Neuron (in vitro differentiated cells): ENCODE measurements at regions not wholly inside any gene's neighbourhood (a gene's known extent, or its start where the extent isn't known, plus 50 kb on each side); places are given as distances from the start of the nearest gene placed in this dataset.

Experiments used
- H2AFZ ChIP-seq: one replicate; pipeline ENCODE4 v1.6.1; 2013; ENCODE audit warnings: low read depth, mild to moderate bottlenecking, inconsistent platforms, low read length, moderate library complexity
- H3K27me3 ChIP-seq: one replicate; pipeline ENCODE4 v1.6.1; 2013; ENCODE audit warnings: low read length; ENCODE audit not compliant: insufficient read depth
- H3K36me3 ChIP-seq: one replicate; pipeline ENCODE4 v1.6.1; 2013; ENCODE audit warnings: low read length; ENCODE audit not compliant: insufficient read depth
- H3K4me1 ChIP-seq: one replicate; pipeline ENCODE4 v1.6.1; 2013; ENCODE audit warnings: low read length; ENCODE audit not compliant: insufficient read depth
- H3K4me3 ChIP-seq: 2 replicates; pipeline ENCODE4 v1.5.1; 2013; ENCODE audit warnings: mild to moderate bottlenecking, low read length, moderate library complexity
- H3K9me3 ChIP-seq: one replicate; pipeline ENCODE4 v1.6.1; 2013; ENCODE audit warnings: low read length

DNA sequence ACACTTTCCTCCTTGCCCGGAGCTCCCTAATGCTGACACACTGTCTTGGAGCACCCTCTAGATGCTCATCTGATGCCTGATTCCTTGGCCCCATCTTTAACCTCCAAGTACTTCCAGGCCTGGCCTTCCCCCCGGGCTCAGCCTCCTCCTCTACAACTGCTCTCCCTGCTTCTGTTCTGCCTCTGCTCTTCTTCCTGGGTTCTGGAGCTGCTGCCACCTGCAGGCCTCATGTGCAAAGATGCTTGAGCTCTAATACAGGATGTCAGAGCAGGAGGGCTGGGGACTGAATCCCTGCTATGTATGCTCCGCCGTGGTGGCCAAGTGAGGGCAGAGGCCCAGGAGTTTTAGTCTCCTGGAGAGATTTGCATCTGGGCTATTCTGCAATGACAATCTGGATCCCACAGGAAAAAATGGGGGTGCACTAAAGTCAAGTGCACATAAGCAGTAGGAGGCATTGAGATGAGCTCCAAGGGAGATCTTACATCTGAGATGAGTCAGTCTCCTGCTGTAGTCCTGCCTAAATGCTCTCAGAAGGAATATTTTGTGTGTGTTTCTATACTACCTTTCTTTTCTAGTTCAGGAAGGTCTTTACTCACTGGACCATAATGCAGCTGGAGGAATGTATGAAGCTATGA, 296.3 kb downstream of the UACA start:
- peaks cover 3% of the 10 kb centered on the region for H3K27me3 ChIP-seq
- H2AFZ ChIP-seq = no peak overlapping the region
- no peaks in the 10 kb centered on the region for H3K4me1 ChIP-seq

GRCh38 chr15:70466305-70466704, 297.1 kb downstream of the UACA start:
- H3K9me3 ChIP-seq = no peaks in the 10 kb centered on the region
- H3K4me3 ChIP-seq = no peak overlapping the region
- H3K4me1 ChIP-seq = no peaks in the 10 kb centered on the region
- H3K27me3 ChIP-seq = peaks cover 3% of the 10 kb centered on the region
- no peak overlapping the region for H2AFZ ChIP-seq
- H3K36me3 ChIP-seq = no peaks in the 10 kb centered on the region

More for the DNA sequence above, 296.3 kb downstream of the UACA start:
- H3K9me3 ChIP-seq = no peaks in the 10 kb centered on the region
- H3K4me3 ChIP-seq = no peak overlapping the region
- H3K36me3 ChIP-seq = no peaks in the 10 kb centered on the region

DNA sequence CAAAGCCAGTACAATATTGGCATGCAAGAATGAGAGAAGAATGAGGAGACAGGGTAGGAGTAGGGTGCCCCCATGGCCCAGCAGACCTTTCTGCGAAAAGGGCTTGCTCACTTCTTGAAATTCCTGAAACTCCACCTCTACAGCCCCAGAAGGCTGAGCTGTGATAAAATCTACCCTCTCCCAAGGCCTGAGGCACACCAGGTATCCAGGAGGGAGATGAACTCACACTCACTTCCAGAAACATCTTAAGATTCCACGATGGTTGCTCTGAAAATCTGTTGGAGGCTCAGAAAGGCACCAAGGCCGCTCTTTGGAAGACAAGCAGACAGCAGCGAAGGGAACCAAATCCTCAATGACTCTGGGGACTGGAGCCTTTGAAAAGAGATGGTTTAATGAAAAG, 297.5 kb downstream of the UACA start:
- Histone ChIP-seq H2AFZ (no peak overlapping the region), H3K4me3 (no peak overlapping the region), H3K4me1 (no peaks in the 10 kb centered on the region), H3K9me3 (no peaks in the 10 kb centered on the region), H3K36me3 (no peaks in the 10 kb centered on the region), H3K27me3 (peaks cover 3% of the 10 kb centered on the region)

- H2AFZ ChIP-seq = no peak overlapping the region
- H3K36me3 ChIP-seq = no peaks in the 10 kb centered on the region
- no peaks in the 10 kb centered on the region for H3K4me1 ChIP-seq
- H3K4me3 ChIP-seq = no peak overlapping the region
- H3K27me3 ChIP-seq = no peaks in the 10 kb centered on the region
- no peaks in the 10 kb centered on the region for H3K9me3 ChIP-seq
Observed at GRCh38 chr15:70463453-70463834, 299.9 kb downstream of the UACA start.

- Histone ChIP-seq H3K27me3 (no peaks in the 10 kb centered on the region), H3K9me3 (no peaks in the 10 kb centered on the region), H3K4me1 (no peaks in the 10 kb centered on the region), H2AFZ (no peak overlapping the region), H3K36me3 (no peaks in the 10 kb centered on the region), H3K4me3 (no peak overlapping the region)
Observed at GRCh38 chr15:70461992-70462391, 301.4 kb downstream of the UACA start.

DNA sequence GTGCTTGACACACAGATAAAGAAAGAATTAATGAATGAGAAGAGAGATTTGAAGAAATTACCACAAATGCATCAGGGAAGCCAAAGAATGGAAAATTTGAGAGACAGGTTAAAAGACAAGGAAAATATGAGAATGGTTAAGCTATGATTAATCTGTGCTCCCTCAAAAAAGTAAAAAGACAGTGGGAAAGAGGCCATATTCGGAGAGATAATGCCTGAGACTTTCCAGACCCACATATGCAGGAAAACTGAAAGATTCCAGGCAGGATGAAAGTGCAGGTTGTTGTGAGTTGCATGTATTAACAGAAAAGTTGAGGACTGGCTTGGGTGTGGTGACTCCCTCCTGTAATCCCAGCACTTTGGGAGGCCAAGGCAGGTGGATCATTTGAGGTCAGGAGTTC, 302.3 kb downstream of the UACA start:
- no peak overlapping the region for H3K4me3 ChIP-seq

DNA sequence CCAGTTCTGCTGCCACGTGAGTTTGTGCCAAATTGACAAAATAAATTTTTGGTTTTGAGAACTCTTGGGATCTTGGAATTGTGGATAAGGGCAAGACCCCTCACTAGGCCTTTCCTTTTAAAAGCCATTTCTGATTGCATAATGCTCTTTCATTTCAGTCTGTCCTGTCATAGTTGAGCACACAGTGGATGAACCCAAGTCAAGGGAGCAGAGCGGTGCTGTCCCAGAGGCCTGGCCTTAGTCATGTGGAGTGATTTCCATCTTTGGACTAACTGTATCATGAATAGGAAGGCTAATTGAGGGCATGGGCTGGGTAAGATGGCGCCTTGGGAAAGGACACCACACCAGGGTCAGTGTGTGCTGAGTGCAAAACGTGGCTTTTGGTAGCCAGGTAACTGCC, 304.0 kb downstream of the UACA start:
- Histone ChIP-seq H3K4me1 (no peaks in the 10 kb centered on the region), H3K9me3 (no peaks in the 10 kb centered on the region), H2AFZ (no peak overlapping the region), H3K27me3 (no peaks in the 10 kb centered on the region), H3K36me3 (no peaks in the 10 kb centered on the region), H3K4me3 (no peak overlapping the region)

More for the DNA sequence above, 302.3 kb downstream of the UACA start:
- Histone ChIP-seq H2AFZ (no peak overlapping the region), H3K27me3 (no peaks in the 10 kb centered on the region), H3K9me3 (no peaks in the 10 kb centered on the region), H3K36me3 (no peaks in the 10 kb centered on the region), H3K4me1 (no peaks in the 10 kb centered on the region)

GRCh38 chr15:70453766-70454165, 309.6 kb downstream of the UACA start:
- peaks cover 6% of the 10 kb centered on the region for H3K27me3 ChIP-seq
- no peaks in the 10 kb centered on the region for H3K4me1 ChIP-seq
- H3K9me3 ChIP-seq = no peaks in the 10 kb centered on the region
- no peak overlapping the region for H3K4me3 ChIP-seq
- no peak overlapping the region for H2AFZ ChIP-seq
- H3K36me3 ChIP-seq = no peaks in the 10 kb centered on the region

DNA sequence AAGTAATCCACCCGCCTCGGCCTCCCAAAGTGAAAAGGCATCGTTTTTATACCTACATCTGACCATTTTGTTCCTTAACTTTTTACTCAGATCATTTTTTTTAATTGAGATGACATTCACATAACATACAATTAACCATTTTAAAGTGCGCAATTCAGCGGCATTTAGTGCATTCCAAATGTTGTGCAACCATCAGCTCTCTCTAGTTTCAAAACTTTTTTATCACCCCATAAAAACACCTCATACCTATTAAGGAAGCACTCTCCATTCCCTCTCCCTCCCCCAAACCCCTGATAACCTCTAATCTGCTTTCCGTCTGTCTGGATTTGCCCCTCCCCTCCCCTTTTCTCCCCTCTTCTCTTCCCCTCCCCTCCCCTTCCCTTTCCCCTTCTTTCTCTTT, 310.1 kb downstream of the UACA start:
- H3K27me3 ChIP-seq = peaks cover 6% of the 10 kb centered on the region
- no peaks in the 10 kb centered on the region for H3K9me3 ChIP-seq
- H3K36me3 ChIP-seq = no peaks in the 10 kb centered on the region
- no peak overlapping the region for H3K4me3 ChIP-seq
- H3K4me1 ChIP-seq = no peaks in the 10 kb centered on the region
- H2AFZ ChIP-seq = no peak overlapping the region

- Histone ChIP-seq H3K36me3 (no peaks in the 10 kb centered on the region), H2AFZ (no peak overlapping the region), H3K4me1 (no peaks in the 10 kb centered on the region), H3K4me3 (no peak overlapping the region), H3K27me3 (peaks cover 8% of the 10 kb centered on the region), H3K9me3 (no peaks in the 10 kb centered on the region)
Observed at GRCh38 chr15:70451821-70452653, 311.3 kb downstream of the UACA start.

DNA sequence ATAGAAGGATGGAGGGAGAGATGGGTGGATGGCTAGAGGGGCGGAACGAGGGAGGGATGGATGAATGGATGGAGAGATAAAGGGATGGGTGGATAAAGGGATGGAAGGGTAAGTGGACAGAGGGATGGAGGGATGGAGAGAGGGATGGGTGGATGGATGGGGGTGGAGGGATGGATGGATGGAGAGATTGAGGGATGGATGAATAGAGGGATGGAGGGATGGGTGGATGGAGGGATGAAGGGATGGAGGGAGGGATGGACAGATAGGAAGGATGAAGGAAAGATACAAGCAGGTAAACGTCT, 313.3 kb downstream of the UACA start:
- no peaks in the 10 kb centered on the region for H3K9me3 ChIP-seq
- H3K27me3 ChIP-seq = peaks cover 13% of the 10 kb centered on the region
- no peak overlapping the region for H3K4me3 ChIP-seq
- H2AFZ ChIP-seq = no peak overlapping the region
- H3K4me1 ChIP-seq = no peaks in the 10 kb centered on the region
- H3K36me3 ChIP-seq = no peaks in the 10 kb centered on the region

DNA sequence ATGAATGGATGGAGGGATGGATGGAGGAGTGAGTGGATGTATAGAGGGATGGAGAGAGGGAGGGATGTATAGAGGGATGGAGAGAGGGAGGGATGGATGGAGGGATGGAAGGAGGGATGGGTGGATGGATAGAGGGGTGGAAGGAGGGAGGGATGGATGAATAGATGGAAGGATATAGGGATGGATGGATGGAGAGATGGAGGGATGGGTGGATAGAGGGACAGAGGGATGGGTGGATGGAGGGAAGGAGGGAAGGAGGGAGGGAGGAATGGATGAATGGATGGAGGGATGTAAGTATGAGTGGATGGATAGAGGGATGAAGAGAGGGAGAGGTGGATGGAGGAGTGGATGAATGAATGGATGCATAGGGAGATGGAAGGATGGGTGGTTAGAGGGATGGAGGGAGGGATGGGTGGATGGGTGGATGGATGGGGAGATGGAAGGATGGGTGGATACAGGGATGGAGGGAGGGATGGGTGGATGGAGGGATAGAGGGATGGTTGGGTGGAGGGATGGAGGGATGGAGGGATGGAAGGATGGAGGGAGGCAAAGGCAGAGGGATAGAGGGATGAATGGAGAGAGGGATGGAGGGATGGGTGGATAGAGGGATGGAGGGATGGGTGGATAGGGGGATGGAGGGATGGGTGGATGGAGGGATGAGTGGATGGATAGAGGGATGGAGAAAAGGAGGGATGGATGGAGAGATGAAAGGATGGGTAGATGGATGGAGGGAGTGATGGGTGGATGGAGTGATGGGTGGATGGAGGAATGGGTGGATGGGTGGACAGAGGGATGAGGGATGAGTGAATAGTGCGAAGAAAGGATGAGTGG, 313.8 kb downstream of the UACA start:
- Histone ChIP-seq H3K4me3 (no peak overlapping the region), H3K27me3 (peaks cover 16% of the 10 kb centered on the region), H3K36me3 (no peaks in the 10 kb centered on the region), H3K4me1 (no peaks in the 10 kb centered on the region), H2AFZ (no peak overlapping the region), H3K9me3 (no peaks in the 10 kb centered on the region)
